ENCODE measurements at regions not wholly inside any gene's neighbourhood (a gene's known extent, or its start where the extent isn't known, plus 50 kb on each side); places are given as distances from the start of the nearest gene placed in this dataset.
"Not testable (repeated sequence)": the region's sequence is repeated elsewhere in the genome, so short reads cannot be mapped to it uniquely, and the experiment has no call there.

- Histone ChIP-seq H3K4me1 (ENCODE audit: insufficient read depth, insufficient read length) (no peaks in the 10 kb centered on the region), H3K4me3 (ENCODE audit: insufficient read length, low read depth) (no peak overlapping the region), H3K36me3 (ENCODE audit: insufficient read depth, insufficient read length, low read length) (no peaks in the 10 kb centered on the region), H3K9ac (ENCODE audit: insufficient read length, low read depth) (no peak overlapping the region), H3K9me3 (ENCODE audit: insufficient read depth, low read length) (peaks cover 27% of the 10 kb centered on the region), H3K27me3 (ENCODE audit: insufficient read depth, insufficient read length) (no peaks in the 10 kb centered on the region)
- no peak for DNase-seq (ENCODE audit: low read depth, low spot score)
- TF ChIP-seq ZNF274 (IDR thresholded peaks at IDR 0.05; ENCODE audit: low read depth, low read length) (no peak), SUZ12 (IDR thresholded peaks at IDR 0.05; ENCODE audit: extremely low read depth, insufficient read depth, insufficient read length) (no peak), YY1 (IDR thresholded peaks at IDR 0.05; ENCODE audit: insufficient read depth, insufficient read length) (no peak)
Measured at GRCh38 chr14:71426001-71426400, 506.2 kb upstream of the RGS6 start.

GRCh38 chr14:71429902-71430301 lies 502.3 kb upstream of the RGS6 start:
- Histone ChIP-seq H3K9me3 (ENCODE audit: insufficient read depth, low read length) (peaks cover 19% of the 10 kb centered on the region), H3K36me3 (ENCODE audit: insufficient read depth, insufficient read length, low read length) (no peaks in the 10 kb centered on the region), H3K9ac (ENCODE audit: insufficient read length, low read depth) (no peak overlapping the region), H3K27me3 (ENCODE audit: insufficient read depth, insufficient read length) (no peaks in the 10 kb centered on the region), H3K4me1 (ENCODE audit: insufficient read depth, insufficient read length) (no peaks in the 10 kb centered on the region), H3K4me3 (ENCODE audit: insufficient read length, low read depth) (no peak overlapping the region)
- no peak for DNase-seq (ENCODE audit: low read depth, low spot score)
- TF ChIP-seq SUZ12 (IDR thresholded peaks at IDR 0.05; ENCODE audit: extremely low read depth, insufficient read depth, insufficient read length) (no peak), YY1 (IDR thresholded peaks at IDR 0.05; ENCODE audit: insufficient read depth, insufficient read length) (no peak), ZNF274 (IDR thresholded peaks at IDR 0.05; ENCODE audit: low read depth, low read length) (no peak)

DNA sequence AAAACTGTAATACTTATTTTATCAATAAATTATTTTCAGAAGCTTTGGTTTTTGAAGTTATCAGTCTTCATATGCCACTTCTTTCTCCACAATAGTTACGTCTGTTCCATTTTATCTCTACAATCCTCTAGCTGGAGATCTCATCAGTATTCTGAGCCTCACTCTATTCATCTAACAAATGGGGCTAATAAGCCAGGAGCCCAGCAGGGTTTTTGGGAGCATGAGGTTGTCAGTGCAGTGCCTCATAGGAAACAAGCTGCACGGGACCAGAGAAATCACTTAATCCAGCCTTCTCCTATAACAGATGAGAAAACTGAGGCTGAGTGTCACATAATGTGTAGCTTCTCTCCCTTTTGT lies 501.9 kb upstream of the RGS6 start:
- no peaks in the 10 kb centered on the region for H3K4me1 ChIP-seq (ENCODE audit: insufficient read depth, insufficient read length)
- peaks cover 16% of the 10 kb centered on the region for H3K9me3 ChIP-seq (ENCODE audit: insufficient read depth, low read length)
- TF ChIP-seq YY1 (IDR thresholded peaks at IDR 0.05; ENCODE audit: insufficient read depth, insufficient read length) = no peak
- no peak for TF ChIP-seq SUZ12 (IDR thresholded peaks at IDR 0.05; ENCODE audit: extremely low read depth, insufficient read depth, insufficient read length)
- no peak for TF ChIP-seq ZNF274 (IDR thresholded peaks at IDR 0.05; ENCODE audit: low read depth, low read length)
- no peak overlapping the region for H3K9ac ChIP-seq (ENCODE audit: insufficient read length, low read depth)
- no peak overlapping the region for H3K4me3 ChIP-seq (ENCODE audit: insufficient read length, low read depth)
- no peaks in the 10 kb centered on the region for H3K36me3 ChIP-seq (ENCODE audit: insufficient read depth, insufficient read length, low read length)
- H3K27me3 ChIP-seq (ENCODE audit: insufficient read depth, insufficient read length) = no peaks in the 10 kb centered on the region
- DNase-seq (ENCODE audit: low read depth, low spot score) = no peak

GRCh38 chr14:71430678-71431376 lies 501.4 kb upstream of the RGS6 start:
- no peak overlapping the region for H3K4me3 ChIP-seq (ENCODE audit: insufficient read length, low read depth)
- H3K27me3 ChIP-seq (ENCODE audit: insufficient read depth, insufficient read length) = no peaks in the 10 kb centered on the region
- TF ChIP-seq ZNF274 (IDR thresholded peaks at IDR 0.05; ENCODE audit: low read depth, low read length) = no peak
- no peak for TF ChIP-seq SUZ12 (IDR thresholded peaks at IDR 0.05; ENCODE audit: extremely low read depth, insufficient read depth, insufficient read length)
- no peak for TF ChIP-seq YY1 (IDR thresholded peaks at IDR 0.05; ENCODE audit: insufficient read depth, insufficient read length)
- H3K9ac ChIP-seq (ENCODE audit: insufficient read length, low read depth) = no peak overlapping the region
- H3K4me1 ChIP-seq (ENCODE audit: insufficient read depth, insufficient read length) = no peaks in the 10 kb centered on the region
- H3K36me3 ChIP-seq (ENCODE audit: insufficient read depth, insufficient read length, low read length) = no peaks in the 10 kb centered on the region
- peaks cover 11% of the 10 kb centered on the region for H3K9me3 ChIP-seq (ENCODE audit: insufficient read depth, low read length)
- no peak for DNase-seq (ENCODE audit: low read depth, low spot score)

GRCh38 chr14:71432334-71433110 lies 499.7 kb upstream of the RGS6 start:
- no peak overlapping the region for H3K4me3 ChIP-seq (ENCODE audit: insufficient read length, low read depth)
- TF ChIP-seq ZNF274 (IDR thresholded peaks at IDR 0.05; ENCODE audit: low read depth, low read length) = no peak
- no peak for TF ChIP-seq SUZ12 (IDR thresholded peaks at IDR 0.05; ENCODE audit: extremely low read depth, insufficient read depth, insufficient read length)
- no peaks in the 10 kb centered on the region for H3K9me3 ChIP-seq (ENCODE audit: insufficient read depth, low read length)

DNA sequence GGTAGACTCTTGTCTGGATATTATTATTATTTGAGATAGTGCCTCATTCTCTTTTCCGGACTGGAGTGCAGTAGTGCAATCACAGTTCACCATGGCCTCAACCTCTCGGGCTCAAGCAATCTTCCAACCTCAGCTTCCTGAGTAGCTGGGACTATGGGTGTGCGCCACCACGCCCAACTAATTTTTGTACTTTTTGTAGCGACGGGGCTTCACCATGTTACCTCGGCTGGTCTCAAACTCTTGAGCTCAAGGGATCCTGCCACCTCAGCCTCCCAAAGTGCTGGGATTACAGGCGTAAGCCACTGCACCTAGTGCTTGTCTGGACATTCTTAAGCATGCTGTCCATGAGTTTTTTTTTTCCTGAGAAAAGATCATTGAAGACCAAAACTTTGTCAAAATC lies 498.9 kb upstream of the RGS6 start:
- Histone ChIP-seq H3K27me3 (ENCODE audit: insufficient read depth, insufficient read length) (no peaks in the 10 kb centered on the region), H3K9me3 (ENCODE audit: insufficient read depth, low read length) (no peaks in the 10 kb centered on the region), H3K4me1 (ENCODE audit: insufficient read depth, insufficient read length) (no peaks in the 10 kb centered on the region), H3K9ac (ENCODE audit: insufficient read length, low read depth) (no peak overlapping the region), H3K36me3 (ENCODE audit: insufficient read depth, insufficient read length, low read length) (no peaks in the 10 kb centered on the region), H3K4me3 (ENCODE audit: insufficient read length, low read depth) (no peak overlapping the region)
- no peak for TF ChIP-seq SUZ12 (IDR thresholded peaks at IDR 0.05; ENCODE audit: extremely low read depth, insufficient read depth, insufficient read length)
- no peak for TF ChIP-seq ZNF274 (IDR thresholded peaks at IDR 0.05; ENCODE audit: low read depth, low read length)
- no peak for DNase-seq (ENCODE audit: low read depth, low spot score)

More at GRCh38 chr14:71432334-71433110, 499.7 kb upstream of the RGS6 start:
- H3K27me3 ChIP-seq (ENCODE audit: insufficient read depth, insufficient read length) = no peaks in the 10 kb centered on the region
- no peaks in the 10 kb centered on the region for H3K36me3 ChIP-seq (ENCODE audit: insufficient read depth, insufficient read length, low read length)
- no peaks in the 10 kb centered on the region for H3K4me1 ChIP-seq (ENCODE audit: insufficient read depth, insufficient read length)
- no peak for DNase-seq (ENCODE audit: low read depth, low spot score)
- H3K9ac ChIP-seq (ENCODE audit: insufficient read length, low read depth) = no peak overlapping the region

DNA sequence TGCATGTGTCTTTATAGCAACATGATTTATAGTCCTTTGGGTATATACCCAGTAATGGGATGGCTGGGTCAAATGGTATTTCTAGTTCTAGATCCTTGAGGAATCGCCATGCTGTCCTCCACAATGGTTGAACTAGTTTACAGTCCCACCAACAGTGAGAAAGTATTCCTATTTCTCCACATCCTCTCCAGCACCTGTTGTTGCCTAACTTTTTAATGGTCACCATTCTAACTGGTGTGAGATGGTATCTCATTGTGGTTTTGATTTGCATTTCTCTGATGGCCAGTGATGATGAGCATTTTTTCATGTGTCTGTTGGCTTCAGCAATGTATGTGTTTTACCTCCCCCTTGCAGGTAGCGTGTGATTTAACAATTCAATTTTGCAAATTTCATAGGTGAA lies 496.6 kb upstream of the RGS6 start:
- not testable (repeated sequence) for DNase-seq (ENCODE audit: low read depth, low spot score); H3K27me3 ChIP-seq (ENCODE audit: insufficient read depth, insufficient read length); H3K9ac ChIP-seq (ENCODE audit: insufficient read length, low read depth); H3K4me3 ChIP-seq (ENCODE audit: insufficient read length, low read depth); H3K9me3 ChIP-seq (ENCODE audit: insufficient read depth, low read length); H3K4me1 ChIP-seq (ENCODE audit: insufficient read depth, insufficient read length); H3K36me3 ChIP-seq (ENCODE audit: insufficient read depth, insufficient read length, low read length)
